ENCODE measurements at regions not wholly inside any gene's neighbourhood (a gene's known extent, or its start where the extent isn't known, plus 50 kb on each side); places are given as distances from the start of the nearest gene placed in this dataset.

GRCh38 chr1:55352811-55353180 is 137.6 kb upstream of the USP24 start:
- Histone ChIP-seq H3K27ac (no peak overlapping the region), H3K9me2 (ENCODE audit: insufficient read depth) (no peaks in the 10 kb centered on the region), H2AFZ (no peak overlapping the region), H3K9me3 (ENCODE audit: insufficient read depth, low read depth) (no peaks in the 10 kb centered on the region), H3K79me2 (ENCODE audit: low read depth) (no peaks in the 10 kb centered on the region), H3K27me3 (ENCODE audit: insufficient read depth, low read depth) (no peaks in the 10 kb centered on the region), H4K20me1 (ENCODE audit: insufficient read depth) (no peaks in the 10 kb centered on the region), H3F3A (ENCODE audit: insufficient read depth, low read depth) (no peaks in the 10 kb centered on the region), H3K4me3 (no peak overlapping the region), H3K4me1 (replicated peaks; ENCODE audit: insufficient read depth) (no peaks in the 10 kb centered on the region), H3K4me2 (no peak overlapping the region), H3K36me3 (ENCODE audit: low read depth) (no peaks in the 10 kb centered on the region)
- ChIA-PET CTCF (no interaction called here), POLR2A (ENCODE audit: unreplicated experiment) (no interaction called here)
- BruUV-seq (replicated peaks), result no TSS peak
- no peak for DNase-seq
- TF ChIP-seq EZH2 (IDR thresholded peaks at IDR 0.05; ENCODE audit: low read depth) (no peak), CTCF (conservative IDR thresholded peaks at IDR 0.05) (no peak)
- intact Hi-C loops (cut with micrococcal nuclease; ENCODE audit: unreplicated experiment), result no loop called here

GRCh38 chr1:55352080-55352810 is 137.1 kb upstream of the USP24 start:
- H3K27me3 ChIP-seq (ENCODE audit: insufficient read depth, low read depth), result no peaks in the 10 kb centered on the region
- H4K20me1 ChIP-seq (ENCODE audit: insufficient read depth), result no peaks in the 10 kb centered on the region
- H3K27ac ChIP-seq, result no peak overlapping the region
- H2AFZ ChIP-seq, result no peak overlapping the region
- H3K9me2 ChIP-seq (ENCODE audit: insufficient read depth), result no peaks in the 10 kb centered on the region
- H3K4me2 ChIP-seq, result no peak overlapping the region
- no peak for DNase-seq
- no peaks in the 10 kb centered on the region for H3K36me3 ChIP-seq (ENCODE audit: low read depth)
- POLR2A ChIA-PET (ENCODE audit: unreplicated experiment), result no interaction called here
- TF ChIP-seq CTCF (conservative IDR thresholded peaks at IDR 0.05) (no peak), EZH2 (IDR thresholded peaks at IDR 0.05; ENCODE audit: low read depth) (no peak)
- H3K79me2 ChIP-seq (ENCODE audit: low read depth), result no peaks in the 10 kb centered on the region
- no peaks in the 10 kb centered on the region for H3K4me1 ChIP-seq (replicated peaks; ENCODE audit: insufficient read depth)
- CTCF ChIA-PET, result no interaction called here
- intact Hi-C loops (cut with micrococcal nuclease; ENCODE audit: unreplicated experiment), result no loop called here
- H3K4me3 ChIP-seq, result no peak overlapping the region
- H3F3A ChIP-seq (ENCODE audit: insufficient read depth, low read depth), result no peaks in the 10 kb centered on the region
- BruUV-seq (replicated peaks), result no TSS peak
- H3K9me3 ChIP-seq (ENCODE audit: insufficient read depth, low read depth), result no peaks in the 10 kb centered on the region

- TF ChIP-seq CTCF (conservative IDR thresholded peaks at IDR 0.05), result no peak
- TF ChIP-seq EZH2 (IDR thresholded peaks at IDR 0.05; ENCODE audit: low read depth), result no peak
- Histone ChIP-seq H3F3A (ENCODE audit: insufficient read depth, low read depth) (no peaks in the 10 kb centered on the region), H3K9me3 (ENCODE audit: insufficient read depth, low read depth) (no peaks in the 10 kb centered on the region; the same call in 1 of the 2 replicates), H3K4me2 (no peak overlapping the region), H3K4me3 (no peak overlapping the region), H3K36me3 (ENCODE audit: low read depth) (no peaks in the 10 kb centered on the region), H3K27ac (no peak overlapping the region), H3K4me1 (replicated peaks; ENCODE audit: insufficient read depth) (no peaks in the 10 kb centered on the region), H2AFZ (no peak overlapping the region), H4K20me1 (ENCODE audit: insufficient read depth) (no peaks in the 10 kb centered on the region), H3K9me2 (ENCODE audit: insufficient read depth) (no peaks in the 10 kb centered on the region), H3K27me3 (ENCODE audit: insufficient read depth, low read depth) (no peaks in the 10 kb centered on the region), H3K79me2 (ENCODE audit: low read depth) (no peaks in the 10 kb centered on the region)
- ChIA-PET CTCF (no interaction called here), POLR2A (ENCODE audit: unreplicated experiment) (no interaction called here)
- no peak for DNase-seq
- intact Hi-C loops (cut with micrococcal nuclease; ENCODE audit: unreplicated experiment), result no loop called here
- BruUV-seq (replicated peaks), result no TSS peak
Measured at GRCh38 chr1:55348356-55348755, 133.2 kb upstream of the USP24 start.
